Activated CD4-positive, alpha-beta T cell treated with anti-CD3 and anti-CD28 coated beads for 1 hour (primary cell): ENCODE measurements at regions not wholly inside any gene's neighbourhood (a gene's known extent, or its start where the extent isn't known, plus 50 kb on each side); places are given as distances from the start of the nearest gene placed in this dataset.

Source experiments
- DNase-seq: peaks from one replicate; pipeline ENCODE4 v3.0.0-alpha.2; 2020

- no peak for DNase-seq
Observed at GRCh38 chr18:37779220-37779619, 213.6 kb upstream of the CELF4 start.

GRCh38 chr18:37778417-37779165 lies 213.0 kb upstream of the CELF4 start:
- DNase-seq = no peak

GRCh38 chr18:37769826-37770225 lies 204.2 kb upstream of the CELF4 start:
- no peak for DNase-seq

GRCh38 chr18:37764541-37765288 lies 199.1 kb upstream of the CELF4 start:
- DNase-seq = no peak

- no peak for DNase-seq
Observed at GRCh38 chr18:37762076-37762621, 196.6 kb upstream of the CELF4 start.

GRCh38 chr18:37754141-37754540 lies 188.5 kb upstream of the CELF4 start:
- DNase-seq = no peak

- no peak for DNase-seq
Observed at GRCh38 chr18:37742436-37742835, 176.8 kb upstream of the CELF4 start.

GRCh38 chr18:37741032-37741623 lies 175.5 kb upstream of the CELF4 start:
- no peak for DNase-seq

GRCh38 chr18:37734406-37734805 lies 168.8 kb upstream of the CELF4 start:
- no peak for DNase-seq

GRCh38 chr18:37729716-37730115 lies 164.1 kb upstream of the CELF4 start:
- no peak for DNase-seq

GRCh38 chr18:37724206-37724605 lies 158.6 kb upstream of the CELF4 start:
- DNase-seq = no peak

GRCh38 chr18:37721544-37722522 lies 156.2 kb upstream of the CELF4 start:
- no peak for DNase-seq

GRCh38 chr18:37720663-37721062 lies 155.1 kb upstream of the CELF4 start:
- no peak for DNase-seq

- DNase-seq = no peak
Observed at GRCh38 chr18:37717656-37718055, 152.1 kb upstream of the CELF4 start.

- DNase-seq = no peak
Observed at GRCh38 chr18:37717098-37717497, 151.5 kb upstream of the CELF4 start.

- DNase-seq = no peak
Observed at GRCh38 chr18:37716106-37716735, 150.6 kb upstream of the CELF4 start.

- no peak for DNase-seq
Observed at GRCh38 chr18:37714691-37715090, 149.1 kb upstream of the CELF4 start.

- no peak for DNase-seq
Observed at GRCh38 chr18:37712776-37713175, 147.2 kb upstream of the CELF4 start.

- no peak for DNase-seq
Observed at GRCh38 chr18:37711766-37712505, 146.3 kb upstream of the CELF4 start.

GRCh38 chr18:37710726-37711125 lies 145.1 kb upstream of the CELF4 start:
- no peak for DNase-seq

GRCh38 chr18:37709740-37710139 lies 144.1 kb upstream of the CELF4 start:
- DNase-seq = no peak
